HFFc6 (cell line): ENCODE measurements at regions not wholly inside any gene's neighbourhood (a gene's known extent, or its start where the extent isn't known, plus 50 kb on each side); places are given as distances from the start of the nearest gene placed in this dataset.

Experiments used
- DNase-seq: peaks from one replicate; pipeline ENCODE4 v3.0.0-alpha.2; 2018
- H3K27ac Mint-ChIP-seq: 2 replicates; pipeline ENCODE4 v1.8.0; 2020; ENCODE audit warnings: mild to moderate bottlenecking, mixed read lengths
- H3K27me3 Mint-ChIP-seq: 2 replicates; pipeline ENCODE4 v1.8.0; 2021; ENCODE audit warnings: mild to moderate bottlenecking, moderate library complexity, mixed read lengths; ENCODE audit not compliant: insufficient read depth
- H3K36me3 Mint-ChIP-seq: 2 replicates; pipeline ENCODE4 v1.8.0; 2021; ENCODE audit warnings: low read depth, mixed read lengths
- H3K4me1 Mint-ChIP-seq: 2 replicates; pipeline ENCODE4 v1.8.0; 2020; ENCODE audit warnings: low read depth, mixed read lengths
- H3K4me3 Mint-ChIP-seq: 2 replicates; pipeline ENCODE4 v1.8.0; 2020; ENCODE audit warnings: mild to moderate bottlenecking, moderate library complexity, mixed read lengths
- H3K9me3 Mint-ChIP-seq: 2 replicates; pipeline ENCODE4 v1.8.0; 2020; ENCODE audit warnings: mild to moderate bottlenecking, mixed read lengths
- TF ChIP-seq, protein P1 (sequence below): fragments of 200-600 bp; sonication (generic); IDR thresholded peaks from 2 replicates; pipeline ENCODE4 v1.5.0; 2021; ENCODE audit warnings: antibody characterized with exemption, mild to moderate bottlenecking

- Mint-ChIP-seq H3K27me3 (peaks cover 3% of the 10 kb centered on the region; the same call in 1 of the 2 replicates), H3K9me3 (no peaks in the 10 kb centered on the region), H3K36me3 (no peaks in the 10 kb centered on the region), H3K27ac (no peak overlapping the region), H3K4me1 (no peaks in the 10 kb centered on the region), H3K4me3 (no peak overlapping the region)
- no peak for DNase-seq
- TF ChIP-seq, protein P1, sequence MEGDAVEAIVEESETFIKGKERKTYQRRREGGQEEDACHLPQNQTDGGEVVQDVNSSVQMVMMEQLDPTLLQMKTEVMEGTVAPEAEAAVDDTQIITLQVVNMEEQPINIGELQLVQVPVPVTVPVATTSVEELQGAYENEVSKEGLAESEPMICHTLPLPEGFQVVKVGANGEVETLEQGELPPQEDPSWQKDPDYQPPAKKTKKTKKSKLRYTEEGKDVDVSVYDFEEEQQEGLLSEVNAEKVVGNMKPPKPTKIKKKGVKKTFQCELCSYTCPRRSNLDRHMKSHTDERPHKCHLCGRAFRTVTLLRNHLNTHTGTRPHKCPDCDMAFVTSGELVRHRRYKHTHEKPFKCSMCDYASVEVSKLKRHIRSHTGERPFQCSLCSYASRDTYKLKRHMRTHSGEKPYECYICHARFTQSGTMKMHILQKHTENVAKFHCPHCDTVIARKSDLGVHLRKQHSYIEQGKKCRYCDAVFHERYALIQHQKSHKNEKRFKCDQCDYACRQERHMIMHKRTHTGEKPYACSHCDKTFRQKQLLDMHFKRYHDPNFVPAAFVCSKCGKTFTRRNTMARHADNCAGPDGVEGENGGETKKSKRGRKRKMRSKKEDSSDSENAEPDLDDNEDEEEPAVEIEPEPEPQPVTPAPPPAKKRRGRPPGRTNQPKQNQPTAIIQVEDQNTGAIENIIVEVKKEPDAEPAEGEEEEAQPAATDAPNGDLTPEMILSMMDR = no peak
Measured at GRCh38 chr12:77600468-77600843, 230.2 kb upstream of the NAV3 start.

- DNase-seq = no peak
- Mint-ChIP-seq H3K9me3 (no peaks in the 10 kb centered on the region), H3K4me3 (no peak overlapping the region), H3K27me3 (peaks cover 3% of the 10 kb centered on the region; the same call in 1 of the 2 replicates), H3K27ac (no peak overlapping the region), H3K4me1 (no peaks in the 10 kb centered on the region), H3K36me3 (no peaks in the 10 kb centered on the region)
- TF ChIP-seq, protein P1 = no peak
Measured at GRCh38 chr12:77599782-77600467, 230.8 kb upstream of the NAV3 start.

DNA sequence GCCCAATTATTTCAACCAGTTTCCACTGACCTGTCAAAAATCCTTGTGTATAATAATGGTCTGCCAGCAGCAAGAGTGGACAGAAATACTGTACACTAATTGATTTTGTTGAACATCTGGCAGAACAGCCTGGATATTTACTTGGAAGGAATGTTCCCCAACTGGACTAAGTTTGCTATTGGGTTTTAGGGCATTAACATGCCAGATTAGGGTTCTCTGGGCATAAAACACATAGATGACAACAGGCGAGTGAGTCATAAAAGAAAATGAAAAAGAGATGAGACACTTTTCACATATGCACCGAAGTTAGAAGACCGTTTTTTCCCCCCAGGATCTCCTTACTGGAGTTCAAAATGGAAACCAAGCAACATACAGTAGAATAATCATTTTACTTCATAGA lies 236.3 kb upstream of the NAV3 start:
- Mint-ChIP-seq H3K9me3 (no peaks in the 10 kb centered on the region), H3K4me1 (peaks cover 6% of the 10 kb centered on the region; the same call in 1 of the 2 replicates), H3K27ac (no peak overlapping the region), H3K27me3 (no peaks in the 10 kb centered on the region), H3K4me3 (no peak overlapping the region), H3K36me3 (no peaks in the 10 kb centered on the region)
- DNase-seq = peak; percentile 32
- TF ChIP-seq, protein P1 = no peak

- Mint-ChIP-seq H3K36me3 (no peaks in the 10 kb centered on the region), H3K9me3 (no peaks in the 10 kb centered on the region), H3K4me1 (peaks cover 6% of the 10 kb centered on the region; the same call in 1 of the 2 replicates), H3K4me3 (no peak overlapping the region), H3K27ac (no peak overlapping the region), H3K27me3 (no peaks in the 10 kb centered on the region; the same call in 1 of the 2 replicates)
- no peak for DNase-seq
- TF ChIP-seq, protein P1 = no peak
Measured at GRCh38 chr12:77592836-77593235, 237.9 kb upstream of the NAV3 start.

DNA sequence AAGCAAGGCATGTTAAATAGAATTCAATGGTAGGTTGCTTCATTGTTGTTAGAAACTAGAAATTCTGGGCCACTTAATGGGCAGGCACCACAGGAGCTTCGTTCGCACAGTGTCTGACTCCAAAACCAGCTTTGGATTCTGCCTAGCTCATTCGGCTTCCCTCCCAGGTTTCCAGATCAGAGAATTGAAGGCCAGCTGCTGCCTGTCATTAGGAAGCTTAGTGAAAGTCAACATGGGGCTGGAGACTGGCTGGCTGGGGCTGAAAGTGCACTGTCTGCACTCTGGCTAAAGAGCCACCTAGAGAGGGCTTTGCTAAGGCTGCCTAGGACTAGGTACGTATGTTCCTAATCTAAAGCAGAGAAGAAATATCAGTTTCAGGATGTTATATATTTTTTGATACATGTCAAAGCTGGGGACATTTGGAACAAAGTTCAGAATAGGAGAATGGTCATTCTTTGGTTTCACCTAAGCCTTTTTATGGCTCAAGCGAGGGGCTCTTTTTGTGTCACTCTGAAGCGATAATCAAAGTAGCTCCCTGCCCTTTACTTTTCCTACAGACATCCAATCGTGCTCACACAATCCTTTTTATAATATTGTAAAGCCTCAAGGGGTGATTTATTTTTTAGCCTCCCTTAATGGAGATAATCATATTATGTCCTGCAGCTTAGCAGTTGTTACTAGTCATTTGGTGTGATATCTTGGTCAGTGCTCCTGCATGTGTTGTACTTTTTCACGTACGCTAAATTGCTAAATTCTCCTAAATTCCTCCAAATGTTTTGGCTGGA lies 238.5 kb upstream of the NAV3 start:
- TF ChIP-seq, protein P1 = no peak
- Mint-ChIP-seq H3K27ac (no peak overlapping the region), H3K9me3 (no peaks in the 10 kb centered on the region), H3K4me1 (peaks cover 6% of the 10 kb centered on the region; the same call in 1 of the 2 replicates), H3K36me3 (no peaks in the 10 kb centered on the region), H3K4me3 (no peak overlapping the region), H3K27me3 (no peaks in the 10 kb centered on the region; the same call in 1 of the 2 replicates)
- no peak for DNase-seq
